GM12878 (cell line): ENCODE measurements at regions not wholly inside any gene's neighbourhood (a gene's known extent, or its start where the extent isn't known, plus 50 kb on each side); places are given as distances from the start of the nearest gene placed in this dataset.

ENCODE experiments used
- ATAC-seq: fragments of 200-7000 bp; cut with Tn5 transposase; 3 replicates; pipeline ENCODE4 v1.9.1; 2020; ENCODE audit warnings: mild to moderate bottlenecking, moderate library complexity
- BruUV-seq: library from RNA; stranded (reverse); fragments of 400-500 nt; replicated peaks from 2 replicates; lab custom pipeline; 2021; lab: Mats Ljungman, UMichigan
- CTCF ChIA-PET: fragments of 300-600 bp; sonication (Branson Sonifier 250); formaldehyde crosslinking; extraction: SDS; loops from one replicate; lab custom pipeline; 2021; ENCODE audit warnings: inconsistent platforms; lab: Yijun Ruan, JAX
- POLR2A ChIA-PET: fragments of 350-600 bp; formaldehyde crosslinking; extraction: SDS; loops from one replicate; lab custom pipeline; 2021; ENCODE audit warnings: inconsistent platforms; lab: Charles Lee
- RAD21 ChIA-PET: fragments of 300-600 bp; sonication (Branson Sonifier 250); formaldehyde crosslinking; loops from one replicate; lab custom pipeline; 2023; ENCODE audit warnings: antibody characterized with exemption; ENCODE audit not compliant: unreplicated experiment; lab: Charles Lee
- SMC1A ChIA-PET: fragments of 300-600 bp; sonication (Branson Sonifier 250); formaldehyde crosslinking; loops from one replicate; lab custom pipeline; 2023; ENCODE audit not compliant: unreplicated experiment, uncharacterized antibody; lab: Charles Lee
- DNase-seq: peaks from one replicate; pipeline ENCODE4 v3.0.0-alpha.2; 2011; ENCODE audit warnings: low read depth, low spot score
- FAIRE-seq: peaks from 3 replicates; lab custom pipeline; 2011; peaks lifted over from hg19 to GRCh38; lab: Jason Lieb, UNC
- H2AFZ ChIP-seq: 2 replicates; pipeline ENCODE4 v1.6.0; 2011; ENCODE audit warnings: low read depth, low read length, control low read depth; ENCODE audit not compliant: control insufficient read depth
- H3K27ac ChIP-seq: 2 replicates; pipeline ENCODE4 v1.5.1; 2011; ENCODE audit warnings: control low read depth; ENCODE audit not compliant: control insufficient read depth, insufficient read depth
- H3K27me3 ChIP-seq, 2 experiments: replicated peaks in 1 of 2; 2 replicates each; pipeline versions ENCODE4 v1.6.0 to v1.6.1; 2011; ENCODE audit warnings: low read length in 1 of 2; ENCODE audit not compliant: control insufficient read depth in 2 of 2, insufficient read depth in 2 of 2
- H3K36me3 ChIP-seq, 2 experiments: 2 replicates each; pipeline ENCODE4 v1.5.1; 2011; ENCODE audit warnings: low read length in 1 of 2; ENCODE audit not compliant: control insufficient read depth in 2 of 2, insufficient read depth in 2 of 2
- H3K4me1 ChIP-seq: 2 replicates; pipeline ENCODE4 v1.6.1; 2011; ENCODE audit warnings: mild to moderate bottlenecking, low read length, moderate library complexity, mixed read lengths; ENCODE audit not compliant: control insufficient read depth, insufficient read depth
- H3K4me2 ChIP-seq: 2 replicates; pipeline ENCODE4 v1.6.0; 2011; ENCODE audit warnings: control low read depth; ENCODE audit not compliant: control insufficient read depth, insufficient read depth
- H3K4me3 ChIP-seq: fragments of 200-600 bp; sonication (generic); 2 replicates; pipeline ENCODE4 v1.5.1; 2016
- H3K79me2 ChIP-seq: 2 replicates; pipeline ENCODE4 v1.6.0; 2011; ENCODE audit warnings: low read length; ENCODE audit not compliant: control insufficient read depth, insufficient read depth
- H3K9ac ChIP-seq: 2 replicates; pipeline ENCODE4 v1.8.0; 2011; ENCODE audit warnings: low read length, control low read depth, mixed read lengths; ENCODE audit not compliant: control insufficient read depth, insufficient read depth
- H3K9me3 ChIP-seq: replicated peaks from 3 replicates; pipeline ENCODE4 v1.5.1; 2011; ENCODE audit warnings: mild to moderate bottlenecking, low read length; ENCODE audit not compliant: control insufficient read depth, insufficient read depth
- H4K20me1 ChIP-seq: 2 replicates; pipeline ENCODE4 v1.6.0; 2011; ENCODE audit not compliant: control insufficient read depth, insufficient read depth
- BCLAF1 ChIP-seq: fragments of 450-650 bp; IDR thresholded peaks from 2 replicates; pipeline ENCODE4 v1.6.1; 2017; ENCODE audit warnings: antibody characterized with exemption, mild to moderate bottlenecking, moderate library complexity
- CREB1 ChIP-seq: IDR thresholded peaks from 2 replicates; pipeline ENCODE4 v1.6.1; 2012; ENCODE audit warnings: low read depth, mild to moderate bottlenecking, inconsistent platforms
- ETV6 ChIP-seq, 2 experiments: fragments of 450-650 bp in 1 of 2; IDR thresholded peaks in 1 of 2; conservative IDR thresholded peaks in 1 of 2; 2 replicates each; pipeline ENCODE4 v1.6.1; 2014; ENCODE audit warnings: antibody characterized with exemption in 1 of 2, borderline replicate concordance in 1 of 2, low read depth in 1 of 2, mild to moderate bottlenecking in 1 of 2, moderate library complexity in 1 of 2
- EZH2 ChIP-seq: IDR thresholded peaks from 2 replicates; pipeline ENCODE4 v1.6.1; 2012; ENCODE audit warnings: low read depth, mild to moderate bottlenecking, control low read depth, inconsistent platforms, low read length, borderline replicate concordance; ENCODE audit not compliant: control insufficient read depth
- GATAD2B ChIP-seq: fragments of 450-650 bp; conservative IDR thresholded peaks from 2 replicates; pipeline ENCODE4 v1.6.1; 2017; ENCODE audit warnings: low read depth, mild to moderate bottlenecking, moderate library complexity
- HDAC2 ChIP-seq: fragments of 200-600 bp; sonication (generic); IDR thresholded peaks from 2 replicates; pipeline ENCODE4 v1.6.1; 2017
- HSF1 ChIP-seq: fragments of 150-350 bp; IDR thresholded peaks from 2 replicates; pipeline ENCODE4 v1.6.1; 2014; ENCODE audit warnings: mild to moderate bottlenecking, low read depth, low read length
- IKZF2 ChIP-seq, 2 experiments: fragments of 450-650 bp; IDR thresholded peaks; 2 replicates each; pipeline ENCODE4 v1.6.1; 2017; ENCODE audit warnings: mild to moderate bottlenecking in 2 of 2, moderate library complexity in 2 of 2
- IRF3 ChIP-seq: fragments of 450-650 bp; IDR thresholded peaks from 2 replicates; pipeline ENCODE4 v1.6.1; 2014; ENCODE audit warnings: mild to moderate bottlenecking
- JUND ChIP-seq: IDR thresholded peaks from 2 replicates; pipeline ENCODE4 v1.6.1; 2012; ENCODE audit warnings: low read depth, mild to moderate bottlenecking, low read length, improper control_type of control experiment, moderate library complexity
- KDM1A ChIP-seq: fragments of 200-600 bp; sonication (generic); IDR thresholded peaks from 2 replicates; pipeline ENCODE4 v1.6.1; 2016; ENCODE audit warnings: borderline replicate concordance
- MEF2B ChIP-seq: fragments of 450-650 bp; IDR thresholded peaks from 2 replicates; pipeline ENCODE4 v1.6.1; 2018; ENCODE audit warnings: mild to moderate bottlenecking, moderate library complexity; ENCODE audit not compliant: partially characterized antibody, poor library complexity, severe bottlenecking
- PKNOX1 ChIP-seq: fragments of 450-650 bp; IDR thresholded peaks from 2 replicates; pipeline ENCODE4 v1.6.1; 2016; ENCODE audit warnings: mild to moderate bottlenecking
- PML ChIP-seq: IDR thresholded peaks from 2 replicates; pipeline ENCODE4 v1.6.1; 2012; ENCODE audit warnings: low read length, inconsistent platforms
- RBBP5 ChIP-seq: fragments of 200-600 bp; sonication (generic); conservative IDR thresholded peaks from 2 replicates; pipeline ENCODE4 v1.6.1; 2016
- RUNX3 ChIP-seq: IDR thresholded peaks from 2 replicates; pipeline ENCODE4 v1.6.1; 2012; ENCODE audit warnings: low read length, inconsistent platforms
- SMAD1 ChIP-seq: fragments of 450-650 bp; IDR thresholded peaks from 2 replicates; pipeline ENCODE4 v1.6.1; 2018; ENCODE audit warnings: mild to moderate bottlenecking, low read depth; ENCODE audit not compliant: partially characterized antibody
- SREBF2 ChIP-seq: IDR thresholded peaks from 2 replicates; pipeline ENCODE4 v1.6.1; 2012; ENCODE audit warnings: mild to moderate bottlenecking, low read length
- WGBS: methylation state at CpG from one replicate; pipeline ENCODE4 v1.1.6; 2016; ENCODE audit warnings: low lambda C conversion rate; ENCODE audit not compliant: insufficient replicate concordance, insufficient coverage; ENCODE audit errors: missing lambda C conversion rate; 5-methylcytosine and 5-hydroxymethylcytosine counted together
- in situ Hi-C: fragments of 300-500 bp; cut with MboI; formaldehyde crosslinking; loops from 9 replicates; pipeline ENCODE4 v1.14.3; 2018; ENCODE audit warnings: mixed read lengths
- intact Hi-C: fragments of 100-400 bp; cut with micrococcal nuclease; formaldehyde crosslinking; loops from one replicate; pipeline ENCODE4 v1.14.2; 2022; ENCODE audit not compliant: unreplicated experiment

GRCh38 chr17:77273397-77274085, 132.8 kb downstream of the SEC14L1 start:
- Histone ChIP-seq H3K9ac (no peak overlapping the region), H3K4me2 (no peak overlapping the region), H3K9me3 (no peaks in the 10 kb centered on the region; the same call in 2 of the 3 replicates), H4K20me1 (no peaks in the 10 kb centered on the region), H3K36me3 (no peaks in the 10 kb centered on the region), H3K27ac (no peak overlapping the region), H2AFZ (no peak overlapping the region), H3K4me1 (no peaks in the 10 kb centered on the region), H3K4me3 (no peak overlapping the region)
- ChIA-PET RAD21 (no interaction called here), CTCF (no interaction called here), SMC1A (no interaction called here)
- peak; percentile 80 for ATAC-seq
- intact Hi-C loops (no loop called here), in situ Hi-C loops (no loop called here)
- no peak for DNase-seq
- WGBS: 34% methylated on average over 7 of the region's 7 CpGs
- BruUV-seq: no TSS peak
- FAIRE-seq: no peak
- TF ChIP-seq PKNOX1 (no peak), EZH2 (no peak), BCLAF1 (no peak), KDM1A (no peak), JUND (no peak), ETV6 (conservative IDR thresholded peaks at IDR 0.05 in 1 of 2, IDR thresholded peaks at IDR 0.05 in 1 of 2; ENCODE audit: borderline replicate concordance in 1 of 2, low read depth in 1 of 2) (no peak), CREB1 (no peak), RUNX3 (peak; percentile 45), SMAD1 (no peak), MEF2B (peak; percentile 44), PML (no peak), IRF3 (no peak), SREBF2 (no peak), GATAD2B (no peak), RBBP5 (no peak), IKZF2 (IDR thresholded peaks at IDR 0.05) (no peak), HDAC2 (no peak), HSF1 (no peak)
- TF ChIP-seq, all 136 proteins: peak for 2
- Histone ChIP-seq H3K27me3 (no peaks in the 10 kb centered on the region), H3K79me2 (no peaks in the 10 kb centered on the region)
- POLR2A ChIA-PET: no interaction called here
